RWPE2 (cell line): ENCODE measurements at regions not wholly inside any gene's neighbourhood (a gene's known extent, or its start where the extent isn't known, plus 50 kb on each side); places are given as distances from the start of the nearest gene placed in this dataset.
"Not testable (repeated sequence)": the region's sequence is repeated elsewhere in the genome, so short reads cannot be mapped to it uniquely, and the experiment has no call there.

Experiments used
- ATAC-seq: fragments of 200-7000 bp; cut with Tn5 transposase; 3 replicates; pipeline ENCODE4 v1.9.1; 2021; ENCODE audit warnings: low read depth
- DNase-seq: peaks from one replicate; pipeline ENCODE4 v3.0.0-alpha.2; 2020; ENCODE audit warnings: low spot score
- H3K27ac ChIP-seq: fragments of 450-650 bp; 2 replicates; pipeline ENCODE4 v1.5.1; 2017; ENCODE audit warnings: mild to moderate bottlenecking; ENCODE audit not compliant: poor library complexity, severe bottlenecking
- H3K27me3 ChIP-seq: fragments of 250-450 bp; sonication (Bioruptor Pico); 2 replicates; pipeline ENCODE4 v1.5.1; 2021; ENCODE audit warnings: mild to moderate bottlenecking, moderate library complexity; ENCODE audit not compliant: insufficient read depth, poor library complexity, severe bottlenecking
- H3K36me3 ChIP-seq: fragments of 250-450 bp; sonication (Bioruptor Pico); 2 replicates; pipeline ENCODE4 v1.5.1; 2020; ENCODE audit warnings: low read depth, mild to moderate bottlenecking, moderate library complexity
- H3K4me1 ChIP-seq: fragments of 250-450 bp; sonication (Bioruptor Pico); 2 replicates; pipeline ENCODE4 v1.5.1; 2021; ENCODE audit warnings: mild to moderate bottlenecking, moderate library complexity; ENCODE audit not compliant: insufficient read depth, poor library complexity, severe bottlenecking
- H3K4me3 ChIP-seq: fragments of 250-450 bp; sonication (Bioruptor Pico); 2 replicates; pipeline ENCODE4 v1.5.1; 2021; ENCODE audit warnings: mild to moderate bottlenecking, moderate library complexity; ENCODE audit not compliant: severe bottlenecking
- H3K9me3 ChIP-seq: fragments of 250-450 bp; sonication (Bioruptor Pico); 2 replicates; pipeline ENCODE4 v1.5.1; 2021; ENCODE audit warnings: mild to moderate bottlenecking, moderate library complexity; ENCODE audit not compliant: severe bottlenecking
- CTCF ChIP-seq: fragments of 450-650 bp; IDR thresholded peaks from one replicate; pipeline ENCODE4 v1.5.1; 2017; ENCODE audit warnings: mild to moderate bottlenecking, moderate library complexity; ENCODE audit not compliant: poor library complexity, severe bottlenecking

GRCh38 chr20:50447102-50447804, 62.9 kb upstream of the PTPN1 start:
- H3K9me3 ChIP-seq = no peaks in the 10 kb centered on the region
- H3K4me3 ChIP-seq = no peak overlapping the region
- TF ChIP-seq CTCF = no peak
- ATAC-seq = no peak
- no peaks in the 10 kb centered on the region for H3K27me3 ChIP-seq
- DNase-seq = no peak
- no peak overlapping the region for H3K27ac ChIP-seq
- peaks cover 10% of the 10 kb centered on the region for H3K4me1 ChIP-seq
- no peaks in the 10 kb centered on the region for H3K36me3 ChIP-seq

GRCh38 chr20:50447817-50448216, 62.4 kb upstream of the PTPN1 start:
- TF ChIP-seq CTCF = no peak
- Histone ChIP-seq H3K4me1 (peaks cover 10% of the 10 kb centered on the region), H3K27ac (no peak overlapping the region), H3K36me3 (no peaks in the 10 kb centered on the region), H3K4me3 (no peak overlapping the region), H3K9me3 (no peaks in the 10 kb centered on the region), H3K27me3 (no peaks in the 10 kb centered on the region)
- no peak for DNase-seq
- no peak for ATAC-seq

GRCh38 chr20:50448625-50449403, 61.4 kb upstream of the PTPN1 start:
- peaks cover 10% of the 10 kb centered on the region for H3K4me1 ChIP-seq
- DNase-seq = not testable (repeated sequence)

GRCh38 chr20:50449738-50450492, 60.3 kb upstream of the PTPN1 start:
- Histone ChIP-seq H3K36me3 (no peaks in the 10 kb centered on the region), H3K4me3 (no peak overlapping the region), H3K4me1 (peaks cover 10% of the 10 kb centered on the region), H3K27me3 (no peaks in the 10 kb centered on the region), H3K9me3 (no peaks in the 10 kb centered on the region), H3K27ac (no peak overlapping the region)
- ATAC-seq = peak; percentile 24; the same call in 1 of the 3 replicates
- no peak for DNase-seq
- TF ChIP-seq CTCF = no peak

More at GRCh38 chr20:50448625-50449403, 61.4 kb upstream of the PTPN1 start:
- not testable (repeated sequence) for H3K27ac ChIP-seq, H3K9me3 ChIP-seq, H3K36me3 ChIP-seq, H3K4me3 ChIP-seq, H3K27me3 ChIP-seq
- ATAC-seq = peak; percentile 49

- no peak for ATAC-seq
- Histone ChIP-seq H3K9me3 (no peaks in the 10 kb centered on the region), H3K27me3 (no peaks in the 10 kb centered on the region), H3K36me3 (no peaks in the 10 kb centered on the region), H3K4me3 (no peak overlapping the region), H3K27ac (no peak overlapping the region), H3K4me1 (peaks cover 10% of the 10 kb centered on the region)
- no peak for TF ChIP-seq CTCF
- DNase-seq = no peak
Measured at GRCh38 chr20:50450493-50450826, 59.7 kb upstream of the PTPN1 start.
